GM12878 (cell line): ENCODE measurements at regions not wholly inside any gene's neighbourhood (a gene's known extent, or its start where the extent isn't known, plus 50 kb on each side); places are given as distances from the start of the nearest gene placed in this dataset.

Experiments
- ATAC-seq: fragments of 200-7000 bp; cut with Tn5 transposase; 3 replicates; pipeline ENCODE4 v1.9.1; 2020; ENCODE audit warnings: mild to moderate bottlenecking, moderate library complexity
- BruUV-seq: library from RNA; stranded (reverse); fragments of 400-500 nt; replicated peaks from 2 replicates; lab custom pipeline; 2021; lab: Mats Ljungman, UMichigan
- CTCF ChIA-PET: fragments of 300-600 bp; sonication (Branson Sonifier 250); formaldehyde crosslinking; extraction: SDS; loops from one replicate; lab custom pipeline; 2021; ENCODE audit warnings: inconsistent platforms; lab: Yijun Ruan, JAX
- POLR2A ChIA-PET: fragments of 350-600 bp; formaldehyde crosslinking; extraction: SDS; loops from one replicate; lab custom pipeline; 2021; ENCODE audit warnings: inconsistent platforms; lab: Charles Lee
- RAD21 ChIA-PET: fragments of 300-600 bp; sonication (Branson Sonifier 250); formaldehyde crosslinking; loops from one replicate; lab custom pipeline; 2023; ENCODE audit warnings: antibody characterized with exemption; ENCODE audit not compliant: unreplicated experiment; lab: Charles Lee
- SMC1A ChIA-PET: fragments of 300-600 bp; sonication (Branson Sonifier 250); formaldehyde crosslinking; loops from one replicate; lab custom pipeline; 2023; ENCODE audit not compliant: unreplicated experiment, uncharacterized antibody; lab: Charles Lee
- DNase-seq: peaks from one replicate; pipeline ENCODE4 v3.0.0-alpha.2; 2011; ENCODE audit warnings: low read depth, low spot score
- FAIRE-seq: peaks from 3 replicates; lab custom pipeline; 2011; peaks lifted over from hg19 to GRCh38; lab: Jason Lieb, UNC
- H2AFZ ChIP-seq: 2 replicates; pipeline ENCODE4 v1.6.0; 2011; ENCODE audit warnings: low read depth, low read length, control low read depth; ENCODE audit not compliant: control insufficient read depth
- H3K27ac ChIP-seq: 2 replicates; pipeline ENCODE4 v1.5.1; 2011; ENCODE audit warnings: control low read depth; ENCODE audit not compliant: control insufficient read depth, insufficient read depth
- H3K27me3 ChIP-seq, 2 experiments: replicated peaks in 1 of 2; 2 replicates each; pipeline versions ENCODE4 v1.6.0 to v1.6.1; 2011; ENCODE audit warnings: low read length in 1 of 2; ENCODE audit not compliant: control insufficient read depth in 2 of 2, insufficient read depth in 2 of 2
- H3K36me3 ChIP-seq, 2 experiments: 2 replicates each; pipeline ENCODE4 v1.5.1; 2011; ENCODE audit warnings: low read length in 1 of 2; ENCODE audit not compliant: control insufficient read depth in 2 of 2, insufficient read depth in 2 of 2
- H3K4me1 ChIP-seq: 2 replicates; pipeline ENCODE4 v1.6.1; 2011; ENCODE audit warnings: mild to moderate bottlenecking, low read length, moderate library complexity, mixed read lengths; ENCODE audit not compliant: control insufficient read depth, insufficient read depth
- H3K4me2 ChIP-seq: 2 replicates; pipeline ENCODE4 v1.6.0; 2011; ENCODE audit warnings: control low read depth; ENCODE audit not compliant: control insufficient read depth, insufficient read depth
- H3K4me3 ChIP-seq: fragments of 200-600 bp; sonication (generic); 2 replicates; pipeline ENCODE4 v1.5.1; 2016
- H3K79me2 ChIP-seq: 2 replicates; pipeline ENCODE4 v1.6.0; 2011; ENCODE audit warnings: low read length; ENCODE audit not compliant: control insufficient read depth, insufficient read depth
- H3K9ac ChIP-seq: 2 replicates; pipeline ENCODE4 v1.8.0; 2011; ENCODE audit warnings: low read length, control low read depth, mixed read lengths; ENCODE audit not compliant: control insufficient read depth, insufficient read depth
- H3K9me3 ChIP-seq: replicated peaks from 3 replicates; pipeline ENCODE4 v1.5.1; 2011; ENCODE audit warnings: mild to moderate bottlenecking, low read length; ENCODE audit not compliant: control insufficient read depth, insufficient read depth
- H4K20me1 ChIP-seq: 2 replicates; pipeline ENCODE4 v1.6.0; 2011; ENCODE audit not compliant: control insufficient read depth, insufficient read depth
- BCL3 ChIP-seq: IDR thresholded peaks from 2 replicates; pipeline ENCODE4 v1.6.1; 2011; ENCODE audit warnings: borderline replicate concordance, low read depth, mild to moderate bottlenecking, moderate library complexity, low read length; ENCODE audit not compliant: insufficient read depth, poor library complexity, severe bottlenecking
- HCFC1 ChIP-seq: fragments of 150-350 bp; IDR thresholded peaks from 2 replicates; pipeline ENCODE4 v1.6.1; 2014; ENCODE audit warnings: low read length
- HSF1 ChIP-seq: fragments of 150-350 bp; IDR thresholded peaks from 2 replicates; pipeline ENCODE4 v1.6.1; 2014; ENCODE audit warnings: mild to moderate bottlenecking, low read depth, low read length
- MEF2A ChIP-seq: IDR thresholded peaks from 2 replicates; pipeline ENCODE4 v1.6.1; 2011; ENCODE audit warnings: low read depth, mild to moderate bottlenecking, low read length, moderate library complexity; ENCODE audit not compliant: insufficient read depth
- MXI1 ChIP-seq: fragments of 150-350 bp; IDR thresholded peaks from 2 replicates; pipeline ENCODE4 v1.6.1; 2011; ENCODE audit warnings: low read depth, mild to moderate bottlenecking, inconsistent platforms, low read length, improper control_type of control experiment
- SMARCA5 ChIP-seq: fragments of 450-650 bp; IDR thresholded peaks from 2 replicates; pipeline ENCODE4 v1.6.1; 2017; ENCODE audit warnings: mild to moderate bottlenecking
- ZNF207 ChIP-seq: fragments of 450-650 bp; IDR thresholded peaks from 2 replicates; pipeline ENCODE4 v1.6.1; 2014; ENCODE audit warnings: antibody characterized with exemption, mild to moderate bottlenecking, borderline replicate concordance
- WGBS: methylation state at CpG from one replicate; pipeline ENCODE4 v1.1.6; 2016; ENCODE audit warnings: low lambda C conversion rate; ENCODE audit not compliant: insufficient replicate concordance, insufficient coverage; ENCODE audit errors: missing lambda C conversion rate; 5-methylcytosine and 5-hydroxymethylcytosine counted together
- in situ Hi-C: fragments of 300-500 bp; cut with MboI; formaldehyde crosslinking; loops from 9 replicates; pipeline ENCODE4 v1.14.3; 2018; ENCODE audit warnings: mixed read lengths
- intact Hi-C: fragments of 100-400 bp; cut with micrococcal nuclease; formaldehyde crosslinking; loops from one replicate; pipeline ENCODE4 v1.14.2; 2022; ENCODE audit not compliant: unreplicated experiment
- TF ChIP-seq, protein P1 (sequence below): IDR thresholded peaks from 2 replicates; pipeline ENCODE4 v1.6.1; 2012; ENCODE audit warnings: low read depth, low read length, improper control_type of control experiment
- TF ChIP-seq, protein P2 (sequence below): fragments of 150-350 bp; IDR thresholded peaks from 2 replicates; pipeline ENCODE4 v1.6.1; 2016; ENCODE audit warnings: low read depth, low read length
- TF ChIP-seq, protein P3 (sequence below): IDR thresholded peaks from 2 replicates; pipeline ENCODE4 v1.6.1; 2011; ENCODE audit warnings: low read depth, mild to moderate bottlenecking, low read length, moderate library complexity, borderline replicate concordance; ENCODE audit errors: extremely low read depth
- TF ChIP-seq, protein P4 (sequence below): fragments of 450-650 bp; formaldehyde crosslinking; IDR thresholded peaks from 2 replicates; pipeline ENCODE4 v1.4.0; 2020; ENCODE audit warnings: mild to moderate bottlenecking, moderate library complexity

GRCh38 chr2:12533337-12534005 is 183.3 kb upstream of the TRIB2 start:
- Histone ChIP-seq H3K9ac (no peak overlapping the region), H3K4me2 (no peak overlapping the region), H3K4me1 (no peaks in the 10 kb centered on the region), H3K27ac (no peak overlapping the region), H3K4me3 (no peak overlapping the region), H3K36me3 (no peaks in the 10 kb centered on the region), H3K27me3 (no peaks in the 10 kb centered on the region), H3K9me3 (no peaks in the 10 kb centered on the region), H3K79me2 (no peaks in the 10 kb centered on the region), H2AFZ (no peak overlapping the region), H4K20me1 (no peaks in the 10 kb centered on the region)
- in situ Hi-C loops = no loop called here
- no TSS peak for BruUV-seq
- RAD21 ChIA-PET = no interaction called here
- intact Hi-C loops = no loop called here
- POLR2A ChIA-PET = no interaction called here
- CTCF ChIA-PET = no interaction called here
- 0% methylated on average over 1 of the region's 1 CpG for WGBS
- no peak for ATAC-seq
- SMC1A ChIA-PET = no interaction called here
- no peak for FAIRE-seq
- DNase-seq = no peak
- TF ChIP-seq, protein P1, sequence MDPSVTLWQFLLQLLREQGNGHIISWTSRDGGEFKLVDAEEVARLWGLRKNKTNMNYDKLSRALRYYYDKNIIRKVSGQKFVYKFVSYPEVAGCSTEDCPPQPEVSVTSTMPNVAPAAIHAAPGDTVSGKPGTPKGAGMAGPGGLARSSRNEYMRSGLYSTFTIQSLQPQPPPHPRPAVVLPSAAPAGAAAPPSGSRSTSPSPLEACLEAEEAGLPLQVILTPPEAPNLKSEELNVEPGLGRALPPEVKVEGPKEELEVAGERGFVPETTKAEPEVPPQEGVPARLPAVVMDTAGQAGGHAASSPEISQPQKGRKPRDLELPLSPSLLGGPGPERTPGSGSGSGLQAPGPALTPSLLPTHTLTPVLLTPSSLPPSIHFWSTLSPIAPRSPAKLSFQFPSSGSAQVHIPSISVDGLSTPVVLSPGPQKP = no peak
- TF ChIP-seq BCL3 (no peak), SMARCA5 (no peak), MEF2A (no peak), HCFC1 (no peak), MXI1 (no peak), ZNF207 (no peak), HSF1 (no peak)
- TF ChIP-seq, protein P2, sequence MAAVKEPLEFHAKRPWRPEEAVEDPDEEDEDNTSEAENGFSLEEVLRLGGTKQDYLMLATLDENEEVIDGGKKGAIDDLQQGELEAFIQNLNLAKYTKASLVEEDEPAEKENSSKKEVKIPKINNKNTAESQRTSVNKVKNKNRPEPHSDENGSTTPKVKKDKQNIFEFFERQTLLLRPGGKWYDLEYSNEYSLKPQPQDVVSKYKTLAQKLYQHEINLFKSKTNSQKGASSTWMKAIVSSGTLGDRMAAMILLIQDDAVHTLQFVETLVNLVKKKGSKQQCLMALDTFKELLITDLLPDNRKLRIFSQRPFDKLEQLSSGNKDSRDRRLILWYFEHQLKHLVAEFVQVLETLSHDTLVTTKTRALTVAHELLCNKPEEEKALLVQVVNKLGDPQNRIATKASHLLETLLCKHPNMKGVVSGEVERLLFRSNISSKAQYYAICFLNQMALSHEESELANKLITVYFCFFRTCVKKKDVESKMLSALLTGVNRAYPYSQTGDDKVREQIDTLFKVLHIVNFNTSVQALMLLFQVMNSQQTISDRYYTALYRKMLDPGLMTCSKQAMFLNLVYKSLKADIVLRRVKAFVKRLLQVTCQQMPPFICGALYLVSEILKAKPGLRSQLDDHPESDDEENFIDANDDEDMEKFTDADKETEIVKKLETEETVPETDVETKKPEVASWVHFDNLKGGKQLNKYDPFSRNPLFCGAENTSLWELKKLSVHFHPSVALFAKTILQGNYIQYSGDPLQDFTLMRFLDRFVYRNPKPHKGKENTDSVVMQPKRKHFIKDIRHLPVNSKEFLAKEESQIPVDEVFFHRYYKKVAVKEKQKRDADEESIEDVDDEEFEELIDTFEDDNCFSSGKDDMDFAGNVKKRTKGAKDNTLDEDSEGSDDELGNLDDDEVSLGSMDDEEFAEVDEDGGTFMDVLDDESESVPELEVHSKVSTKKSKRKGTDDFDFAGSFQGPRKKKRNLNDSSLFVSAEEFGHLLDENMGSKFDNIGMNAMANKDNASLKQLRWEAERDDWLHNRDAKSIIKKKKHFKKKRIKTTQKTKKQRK = no peak
- TF ChIP-seq, protein P3, sequence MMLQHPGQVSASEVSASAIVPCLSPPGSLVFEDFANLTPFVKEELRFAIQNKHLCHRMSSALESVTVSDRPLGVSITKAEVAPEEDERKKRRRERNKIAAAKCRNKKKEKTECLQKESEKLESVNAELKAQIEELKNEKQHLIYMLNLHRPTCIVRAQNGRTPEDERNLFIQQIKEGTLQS = no peak
- TF ChIP-seq, protein P4, sequence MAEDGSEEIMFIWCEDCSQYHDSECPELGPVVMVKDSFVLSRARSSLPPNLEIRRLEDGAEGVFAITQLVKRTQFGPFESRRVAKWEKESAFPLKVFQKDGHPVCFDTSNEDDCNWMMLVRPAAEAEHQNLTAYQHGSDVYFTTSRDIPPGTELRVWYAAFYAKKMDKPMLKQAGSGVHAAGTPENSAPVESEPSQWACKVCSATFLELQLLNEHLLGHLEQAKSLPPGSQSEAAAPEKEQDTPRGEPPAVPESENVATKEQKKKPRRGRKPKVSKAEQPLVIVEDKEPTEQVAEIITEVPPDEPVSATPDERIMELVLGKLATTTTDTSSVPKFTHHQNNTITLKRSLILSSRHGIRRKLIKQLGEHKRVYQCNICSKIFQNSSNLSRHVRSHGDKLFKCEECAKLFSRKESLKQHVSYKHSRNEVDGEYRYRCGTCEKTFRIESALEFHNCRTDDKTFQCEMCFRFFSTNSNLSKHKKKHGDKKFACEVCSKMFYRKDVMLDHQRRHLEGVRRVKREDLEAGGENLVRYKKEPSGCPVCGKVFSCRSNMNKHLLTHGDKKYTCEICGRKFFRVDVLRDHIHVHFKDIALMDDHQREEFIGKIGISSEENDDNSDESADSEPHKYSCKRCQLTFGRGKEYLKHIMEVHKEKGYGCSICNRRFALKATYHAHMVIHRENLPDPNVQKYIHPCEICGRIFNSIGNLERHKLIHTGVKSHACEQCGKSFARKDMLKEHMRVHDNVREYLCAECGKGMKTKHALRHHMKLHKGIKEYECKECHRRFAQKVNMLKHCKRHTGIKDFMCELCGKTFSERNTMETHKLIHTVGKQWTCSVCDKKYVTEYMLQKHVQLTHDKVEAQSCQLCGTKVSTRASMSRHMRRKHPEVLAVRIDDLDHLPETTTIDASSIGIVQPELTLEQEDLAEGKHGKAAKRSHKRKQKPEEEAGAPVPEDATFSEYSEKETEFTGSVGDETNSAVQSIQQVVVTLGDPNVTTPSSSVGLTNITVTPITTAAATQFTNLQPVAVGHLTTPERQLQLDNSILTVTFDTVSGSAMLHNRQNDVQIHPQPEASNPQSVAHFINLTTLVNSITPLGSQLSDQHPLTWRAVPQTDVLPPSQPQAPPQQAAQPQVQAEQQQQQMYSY (CRISPR knock-in tag) = no peak
